T-helper 17 cell (primary cell): ENCODE measurements at regions not wholly inside any gene's neighbourhood (a gene's known extent, or its start where the extent isn't known, plus 50 kb on each side); places are given as distances from the start of the nearest gene placed in this dataset.

Experiments
- ATAC-seq: fragments of 150-1000 bp; cut with Tn5 transposase; 2 replicates; pipeline ENCODE4 v1.10.0; 2021; ENCODE audit warnings: mild to moderate bottlenecking, moderate library complexity
- DNase-seq, 3 donors: peaks; one replicate each; pipeline versions ENCODE4 v3.0.0 to v3.0.0-alpha.2; 2020 to 2021
- H3K9me3 ChIP-seq: one replicate; pipeline ENCODE4 v1.7.0; 2013; ENCODE audit warnings: low read length, mild to moderate bottlenecking; ENCODE audit not compliant: control insufficient read depth, poor library complexity, severe bottlenecking
- H3K27ac Mint-ChIP-seq: one replicate; pipeline ENCODE4 v1.8.0; 2022; ENCODE audit warnings: mild to moderate bottlenecking, moderate library complexity, mixed read lengths
- H3K27me3 Mint-ChIP-seq: one replicate; pipeline ENCODE4 v1.8.0; 2022; ENCODE audit warnings: mixed read lengths
- H3K36me3 Mint-ChIP-seq: one replicate; pipeline ENCODE4 v1.8.0; 2022; ENCODE audit warnings: low read depth, mixed read lengths
- H3K4me1 Mint-ChIP-seq: one replicate; pipeline ENCODE4 v1.8.0; 2022; ENCODE audit warnings: mild to moderate bottlenecking, mixed read lengths
- H3K4me3 Mint-ChIP-seq: one replicate; pipeline ENCODE4 v1.8.0; 2022; ENCODE audit warnings: mild to moderate bottlenecking, moderate library complexity, mixed read lengths

DNA sequence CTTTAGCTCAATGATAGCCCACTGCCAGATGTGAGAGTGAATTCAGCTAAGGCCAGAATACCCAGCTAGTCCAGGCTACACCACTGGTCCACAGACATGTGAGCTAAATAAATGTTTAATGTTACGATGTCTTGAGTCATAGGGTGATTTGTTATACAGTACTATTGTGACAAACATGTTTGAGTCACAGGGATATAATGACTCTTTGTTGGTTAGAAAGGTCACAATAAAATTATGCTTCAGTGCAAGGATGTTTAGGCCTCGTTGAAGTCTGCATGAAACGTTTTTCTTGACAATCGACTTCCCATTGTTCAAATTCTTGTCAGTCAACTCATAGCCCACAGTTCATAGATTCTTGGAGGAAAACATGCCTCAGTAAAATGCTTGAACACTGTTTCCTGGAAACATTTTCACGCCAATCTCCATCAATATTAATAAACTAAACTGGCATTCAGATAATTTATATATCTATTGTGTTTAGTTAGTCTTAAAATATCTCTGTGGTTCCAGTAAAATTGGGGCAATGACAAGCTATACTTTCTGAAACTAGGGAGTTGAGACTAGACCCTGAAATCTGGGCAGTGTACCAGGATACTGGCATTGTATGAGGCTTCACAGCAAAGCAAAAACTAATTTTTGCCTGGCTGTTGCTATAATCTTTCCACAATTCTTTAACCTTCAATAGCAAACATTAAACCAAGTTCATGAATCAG lies 650.8 kb upstream of the KIRREL3 start:
- no peak for ATAC-seq
- peaks cover 5% of the 10 kb centered on the region for H3K27me3 Mint-ChIP-seq
- H3K36me3 Mint-ChIP-seq = no peaks in the 10 kb centered on the region
- no peak for DNase-seq
- H3K27ac Mint-ChIP-seq = no peak overlapping the region
- no peaks in the 10 kb centered on the region for H3K9me3 ChIP-seq
- no peak overlapping the region for H3K4me3 Mint-ChIP-seq
- H3K4me1 Mint-ChIP-seq = no peaks in the 10 kb centered on the region

DNA sequence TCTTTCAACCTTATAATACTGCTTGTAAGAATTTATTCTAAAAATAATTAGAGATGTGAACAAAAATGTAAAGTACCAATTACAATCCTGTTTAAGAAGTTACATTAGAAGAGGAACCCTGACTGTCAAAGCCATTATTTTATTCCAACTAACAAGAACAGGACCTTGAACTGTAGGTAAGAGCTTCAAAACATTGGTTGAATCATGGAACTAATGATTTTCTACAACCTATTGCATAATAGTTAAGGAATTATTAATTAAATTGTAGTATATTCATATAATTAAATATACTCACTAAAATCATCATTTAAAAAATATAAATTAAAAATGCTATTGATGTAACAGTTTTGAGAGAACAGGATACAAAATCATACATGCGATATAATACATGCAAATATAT lies 649.4 kb upstream of the KIRREL3 start:
- no peaks in the 10 kb centered on the region for H3K9me3 ChIP-seq
- Mint-ChIP-seq H3K27ac (no peak overlapping the region), H3K27me3 (peaks cover 5% of the 10 kb centered on the region), H3K4me3 (no peak overlapping the region), H3K4me1 (no peaks in the 10 kb centered on the region), H3K36me3 (no peaks in the 10 kb centered on the region)
- DNase-seq = no peak
- ATAC-seq = no peak

DNA sequence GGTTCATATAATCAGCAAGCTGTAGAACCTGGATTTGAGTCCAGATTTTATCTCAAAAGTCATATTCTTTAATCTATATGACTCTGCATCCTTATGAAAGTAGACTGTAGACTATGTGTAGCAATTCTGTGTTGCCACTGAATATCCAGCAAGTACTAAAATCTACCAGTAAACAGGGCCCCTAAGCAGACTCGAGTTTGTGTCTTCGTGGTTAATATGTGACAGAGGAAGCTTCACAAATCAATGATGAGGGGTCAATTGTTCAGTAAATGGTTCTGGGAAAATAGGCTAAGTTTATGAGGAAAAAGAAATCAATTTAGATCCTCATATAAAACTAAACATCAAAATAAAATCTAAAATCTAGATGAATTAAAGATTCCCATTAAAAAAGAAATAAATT lies 648.5 kb upstream of the KIRREL3 start:
- Mint-ChIP-seq H3K4me1 (no peaks in the 10 kb centered on the region), H3K4me3 (no peak overlapping the region), H3K36me3 (no peaks in the 10 kb centered on the region), H3K27me3 (peaks cover 6% of the 10 kb centered on the region), H3K27ac (no peak overlapping the region)
- DNase-seq (no peak), ATAC-seq (no peak)
- H3K9me3 ChIP-seq = no peaks in the 10 kb centered on the region

DNA sequence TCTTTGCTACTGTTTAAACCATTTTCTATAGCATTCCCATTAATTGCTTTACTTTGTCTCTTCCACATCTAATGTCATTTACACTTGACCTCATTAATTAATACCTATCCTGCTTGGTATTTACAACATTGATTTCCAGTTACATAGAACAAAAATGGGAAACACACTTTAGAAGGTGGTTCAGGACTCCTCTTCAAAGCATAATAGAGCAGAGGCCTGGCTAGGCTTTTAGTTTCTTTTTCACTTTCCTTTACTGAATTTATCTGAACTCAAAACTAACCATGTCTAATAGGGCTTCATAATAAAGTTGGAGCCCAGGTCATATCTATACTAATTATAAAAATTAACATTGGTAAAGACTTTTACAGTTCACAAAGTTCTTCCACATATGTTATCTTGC lies 648.0 kb upstream of the KIRREL3 start:
- no peak for DNase-seq
- no peaks in the 10 kb centered on the region for H3K4me1 Mint-ChIP-seq
- H3K4me3 Mint-ChIP-seq = no peak overlapping the region
- H3K27me3 Mint-ChIP-seq = peaks cover 11% of the 10 kb centered on the region
- no peaks in the 10 kb centered on the region for H3K36me3 Mint-ChIP-seq
- no peak overlapping the region for H3K27ac Mint-ChIP-seq
- ATAC-seq = no peak
- H3K9me3 ChIP-seq = no peaks in the 10 kb centered on the region

DNA sequence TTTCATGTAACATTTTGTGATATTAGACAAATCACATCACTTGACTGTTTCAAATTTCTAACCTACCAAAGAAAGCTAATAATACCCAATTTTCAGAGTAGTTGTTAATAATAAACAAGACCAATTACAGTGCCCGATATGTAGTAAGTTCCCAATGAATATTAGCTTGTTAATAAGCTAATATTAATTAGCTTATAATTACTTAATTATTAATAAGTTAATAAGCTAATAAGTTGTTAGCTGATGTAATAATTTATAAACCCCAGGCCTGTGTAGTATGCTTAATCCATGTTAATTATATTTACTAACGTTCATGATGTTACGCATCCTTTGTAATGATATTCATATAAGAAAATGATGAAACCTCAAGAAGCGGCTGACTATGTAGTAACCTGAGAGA lies 643.8 kb upstream of the KIRREL3 start:
- H3K9me3 ChIP-seq = no peaks in the 10 kb centered on the region
- no peak for DNase-seq
- Mint-ChIP-seq H3K4me1 (no peaks in the 10 kb centered on the region), H3K27me3 (peaks cover 5% of the 10 kb centered on the region), H3K27ac (no peak overlapping the region), H3K36me3 (no peaks in the 10 kb centered on the region), H3K4me3 (no peak overlapping the region)
- no peak for ATAC-seq

DNA sequence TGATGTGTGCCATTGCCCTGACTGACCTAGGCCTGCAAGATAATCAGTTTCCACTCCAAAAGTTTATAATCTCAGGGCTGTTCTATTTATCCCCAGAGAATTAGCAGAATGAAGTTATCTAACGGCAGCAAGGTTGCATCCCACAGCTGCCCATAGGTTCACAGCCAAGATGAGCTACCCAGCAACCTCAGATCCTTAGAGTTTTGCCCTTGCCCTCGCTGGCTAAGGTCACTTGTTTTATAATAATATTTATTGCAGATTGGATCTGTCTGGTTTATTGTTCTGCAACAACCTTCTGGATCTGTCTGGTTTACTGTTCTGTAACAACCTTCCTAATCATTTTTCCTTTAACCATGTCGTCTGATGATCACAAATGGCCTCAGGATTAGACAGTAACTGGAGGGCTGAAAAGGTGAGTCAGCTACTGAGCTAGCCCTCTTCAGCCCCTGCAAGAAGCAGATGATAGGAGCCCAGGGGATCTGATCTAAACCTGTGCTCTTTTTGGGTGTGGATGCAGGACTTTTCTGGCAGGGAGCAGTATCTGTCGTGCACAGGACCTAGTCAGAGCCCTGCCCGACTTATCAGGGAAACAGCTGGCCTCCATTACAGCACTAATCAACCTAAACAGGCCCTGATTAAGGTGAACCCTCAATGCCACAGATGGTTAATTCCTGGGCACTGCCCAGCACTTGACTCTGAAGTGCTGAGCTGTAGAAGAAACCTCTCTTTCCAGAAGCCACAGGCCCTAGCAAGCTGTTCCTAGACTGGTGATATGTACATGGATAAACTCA lies 642.9 kb upstream of the KIRREL3 start:
- DNase-seq (no peak), ATAC-seq (no peak)
- Mint-ChIP-seq H3K36me3 (no peaks in the 10 kb centered on the region), H3K4me3 (no peak overlapping the region), H3K27ac (no peak overlapping the region), H3K27me3 (peaks cover 5% of the 10 kb centered on the region), H3K4me1 (no peaks in the 10 kb centered on the region)
- H3K9me3 ChIP-seq = no peaks in the 10 kb centered on the region

DNA sequence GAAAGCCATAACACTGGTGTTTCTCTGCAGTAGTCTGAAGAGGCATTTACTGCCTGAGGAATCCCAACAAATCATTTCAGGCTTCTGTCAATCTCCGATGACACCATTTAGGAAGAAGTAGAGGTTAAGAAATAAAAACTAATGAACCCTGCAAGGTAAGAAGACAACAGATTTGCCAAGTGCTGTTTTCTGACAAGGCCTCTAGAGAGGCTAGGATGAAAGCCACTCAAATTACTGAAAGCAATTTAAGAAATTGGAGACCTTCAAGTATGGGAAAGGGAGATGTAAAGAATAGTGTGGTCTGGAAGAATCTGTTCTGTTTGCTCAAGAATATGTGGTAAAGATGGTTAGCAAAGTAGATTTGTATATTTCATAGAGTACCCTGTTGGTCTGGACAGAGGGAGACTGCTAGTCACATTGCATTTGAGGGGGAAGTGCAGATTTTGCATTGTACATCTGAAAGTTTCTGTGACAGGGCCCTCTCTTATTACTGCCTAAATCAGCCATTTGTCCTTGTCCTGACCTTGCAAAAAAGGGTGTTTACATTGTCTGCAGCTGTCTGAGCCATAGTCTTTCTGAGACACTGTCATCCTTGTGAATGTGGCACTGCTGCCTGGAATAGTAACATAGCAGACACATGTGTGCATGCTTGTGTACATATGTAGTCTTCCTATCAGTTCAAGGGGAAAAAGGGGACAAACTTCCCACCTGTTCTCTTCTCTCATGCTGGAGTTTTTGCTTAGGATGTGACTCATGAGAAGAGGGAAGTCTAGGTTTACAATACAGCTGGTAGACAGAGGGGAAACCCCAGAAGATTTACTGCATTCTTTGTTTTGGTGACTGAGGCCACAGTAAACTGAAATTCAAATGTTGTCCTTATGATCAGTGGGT lies 640.2 kb upstream of the KIRREL3 start:
- no peaks in the 10 kb centered on the region for H3K4me1 Mint-ChIP-seq
- peaks cover 5% of the 10 kb centered on the region for H3K27me3 Mint-ChIP-seq
- no peak overlapping the region for H3K4me3 Mint-ChIP-seq
- no peak for DNase-seq
- no peaks in the 10 kb centered on the region for H3K36me3 Mint-ChIP-seq
- no peak for ATAC-seq
- no peaks in the 10 kb centered on the region for H3K9me3 ChIP-seq
- H3K27ac Mint-ChIP-seq = no peak overlapping the region

DNA sequence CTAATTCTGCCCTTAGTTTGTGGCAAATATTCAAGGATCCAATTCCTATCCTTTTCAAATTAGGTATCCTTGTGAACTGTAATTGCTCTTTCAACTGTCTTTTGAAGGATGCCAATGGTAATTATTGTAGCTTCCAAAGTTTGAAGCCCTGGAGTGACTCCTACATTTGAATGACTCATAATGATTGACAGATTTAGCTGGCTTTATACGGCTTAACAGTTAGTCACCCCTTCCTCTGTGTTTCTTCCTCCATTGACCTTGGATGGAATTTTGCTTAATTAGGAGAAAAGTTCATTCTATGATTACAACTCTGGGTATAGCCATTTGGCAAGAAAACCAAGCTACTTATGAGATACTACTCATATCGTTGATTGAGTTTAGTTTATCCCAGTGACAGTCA lies 639.3 kb upstream of the KIRREL3 start:
- Mint-ChIP-seq H3K27ac (no peak overlapping the region), H3K4me1 (no peaks in the 10 kb centered on the region), H3K36me3 (no peaks in the 10 kb centered on the region), H3K27me3 (peaks cover 5% of the 10 kb centered on the region), H3K4me3 (no peak overlapping the region)
- ATAC-seq (no peak), DNase-seq (no peak)
- no peaks in the 10 kb centered on the region for H3K9me3 ChIP-seq

DNA sequence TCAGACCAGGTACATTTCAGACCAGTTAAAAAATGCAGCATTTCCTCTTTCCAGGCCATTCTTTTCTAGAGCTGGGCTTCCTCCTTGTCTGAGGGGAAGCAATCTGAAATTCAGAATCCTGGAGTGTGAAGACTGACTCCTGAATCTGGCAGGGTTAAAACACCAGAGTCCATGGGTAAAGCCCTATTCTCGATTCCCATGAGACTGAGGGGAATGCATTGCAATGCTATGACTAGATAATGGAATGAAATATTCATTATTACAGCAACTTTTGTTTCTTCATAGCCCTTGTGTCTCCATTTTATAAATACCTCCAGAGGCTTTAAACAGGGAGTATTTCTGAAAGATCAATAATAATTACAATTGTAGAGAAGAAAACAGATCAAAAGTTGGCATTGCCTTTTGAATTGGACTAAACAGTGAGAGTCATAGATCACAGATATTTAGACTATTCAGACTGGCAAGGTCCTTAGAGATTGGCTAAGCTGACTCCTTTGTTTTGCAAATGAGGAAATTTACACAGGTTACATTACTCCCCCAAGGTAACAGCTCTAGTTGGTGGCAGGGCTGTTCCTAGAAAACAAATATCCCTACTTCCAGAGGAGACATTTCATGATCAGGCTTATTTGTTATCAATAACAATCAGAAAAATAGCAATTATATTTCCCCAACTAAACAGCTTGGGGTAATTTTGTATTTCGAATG lies 632.6 kb upstream of the KIRREL3 start:
- ATAC-seq = no peak

DNA sequence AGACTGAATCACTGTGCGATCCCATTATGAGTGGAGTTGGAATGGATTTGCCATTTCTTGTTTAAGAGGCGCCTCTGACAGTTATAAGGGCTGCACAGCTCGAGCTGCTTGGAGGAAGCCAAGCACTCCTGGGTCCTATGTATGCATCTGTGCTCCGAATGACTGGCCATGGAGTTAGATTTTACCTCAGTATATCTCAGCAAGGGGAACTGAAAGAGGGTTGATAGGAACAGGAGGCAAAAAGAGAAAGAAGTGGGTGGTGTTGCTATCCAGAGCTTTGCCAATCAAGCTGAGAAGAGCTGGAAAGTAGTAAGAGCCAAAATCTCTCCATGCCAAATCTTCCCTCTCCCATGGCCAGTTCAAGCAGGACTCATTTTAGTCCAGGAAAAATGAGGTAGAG lies 632.0 kb upstream of the KIRREL3 start:
- Mint-ChIP-seq H3K27ac (no peak overlapping the region), H3K36me3 (no peaks in the 10 kb centered on the region)
- no peak for ATAC-seq

More for the DNA sequence above, 632.6 kb upstream of the KIRREL3 start:
- H3K4me3 Mint-ChIP-seq = no peak overlapping the region
- no peak for DNase-seq
- no peak overlapping the region for H3K27ac Mint-ChIP-seq
- no peaks in the 10 kb centered on the region for H3K36me3 Mint-ChIP-seq
- H3K27me3 Mint-ChIP-seq = no peaks in the 10 kb centered on the region
- no peaks in the 10 kb centered on the region for H3K4me1 Mint-ChIP-seq
- no peaks in the 10 kb centered on the region for H3K9me3 ChIP-seq

DNA sequence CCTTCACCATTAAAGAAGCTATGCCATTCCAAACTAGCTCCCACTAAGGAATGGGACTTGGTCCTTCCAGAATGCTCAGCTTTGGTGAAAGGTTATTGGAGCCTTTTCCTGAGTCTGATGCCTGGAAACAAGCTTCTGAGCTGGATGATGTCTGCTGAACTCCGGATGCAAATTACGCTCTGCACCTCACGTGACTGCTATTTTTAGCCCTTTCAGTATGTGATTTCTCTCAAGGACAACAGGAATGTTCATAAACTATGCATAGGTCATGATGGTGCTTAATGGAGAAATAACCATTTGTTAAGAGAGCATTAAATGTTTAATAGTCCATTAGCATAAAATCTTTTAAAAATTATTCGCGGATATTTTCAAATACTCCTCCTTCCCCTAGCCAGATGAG lies 631.4 kb upstream of the KIRREL3 start:
- DNase-seq (no peak), ATAC-seq (no peak)
- Mint-ChIP-seq H3K4me1 (no peaks in the 10 kb centered on the region), H3K36me3 (no peaks in the 10 kb centered on the region), H3K4me3 (no peak overlapping the region), H3K27ac (no peak overlapping the region), H3K27me3 (no peaks in the 10 kb centered on the region)
- H3K9me3 ChIP-seq = no peaks in the 10 kb centered on the region

More for the DNA sequence above, 632.0 kb upstream of the KIRREL3 start:
- no peaks in the 10 kb centered on the region for H3K9me3 ChIP-seq
- Mint-ChIP-seq H3K4me1 (no peaks in the 10 kb centered on the region), H3K4me3 (no peak overlapping the region), H3K27me3 (no peaks in the 10 kb centered on the region)
- no peak for DNase-seq

DNA sequence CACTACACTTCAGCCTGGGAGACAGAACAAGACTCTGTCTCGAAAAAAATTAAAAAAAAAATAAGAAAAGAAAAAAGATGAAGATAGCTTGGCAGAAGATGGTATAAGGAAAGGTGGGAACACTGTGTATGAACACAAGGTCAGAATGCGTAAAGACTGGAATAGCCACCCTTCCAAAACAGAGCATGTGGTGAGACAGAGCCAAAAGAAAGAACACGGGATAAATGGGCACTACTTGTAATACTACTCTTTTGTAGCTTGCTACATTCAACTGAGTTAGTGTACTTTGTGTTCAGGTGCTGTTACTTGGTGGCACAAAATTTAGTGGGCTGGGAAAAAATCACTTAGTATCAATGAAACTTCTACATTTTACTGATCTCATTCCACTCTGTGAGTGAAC lies 628.6 kb upstream of the KIRREL3 start:
- Mint-ChIP-seq H3K27ac (no peak overlapping the region), H3K27me3 (no peaks in the 10 kb centered on the region), H3K4me3 (no peak overlapping the region), H3K36me3 (no peaks in the 10 kb centered on the region), H3K4me1 (no peaks in the 10 kb centered on the region)
- DNase-seq = no peak
- H3K9me3 ChIP-seq = no peaks in the 10 kb centered on the region
- no peak for ATAC-seq

DNA sequence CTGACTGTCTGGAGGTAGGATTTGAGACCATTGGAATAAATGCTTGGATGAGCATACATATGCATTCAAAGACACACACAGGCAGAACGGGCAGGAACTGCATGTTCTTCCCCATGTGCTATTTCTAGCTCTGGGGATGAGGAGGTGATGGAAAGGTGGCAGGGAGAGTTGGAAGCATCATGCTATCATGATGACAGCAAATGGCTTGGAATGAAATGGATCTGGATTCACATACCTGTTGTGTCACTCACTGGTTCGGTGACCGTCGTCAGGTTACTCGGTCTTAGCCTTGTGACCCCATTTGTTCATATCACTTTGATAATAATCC lies 627.9 kb upstream of the KIRREL3 start:
- H3K27me3 Mint-ChIP-seq = no peaks in the 10 kb centered on the region
- no peak overlapping the region for H3K27ac Mint-ChIP-seq
- ATAC-seq (no peak), DNase-seq (no peak)
- H3K4me3 Mint-ChIP-seq = no peak overlapping the region
- H3K4me1 Mint-ChIP-seq = peaks cover 3% of the 10 kb centered on the region
- no peaks in the 10 kb centered on the region for H3K36me3 Mint-ChIP-seq
- no peaks in the 10 kb centered on the region for H3K9me3 ChIP-seq
